Peyer's patch (tissue), 4 donors: ENCODE measurements at regions not wholly inside any gene's neighbourhood (a gene's known extent, or its start where the extent isn't known, plus 50 kb on each side); places are given as distances from the start of the nearest gene placed in this dataset.

ENCODE experiments used
- CTCF ChIP-seq, 6 experiments: fragments of 450-650 bp in 4 of 6; fragments of 200-600 bp in 2 of 6; sonication (generic) in 1 of 6; IDR thresholded peaks; one replicate each; pipeline ENCODE4 v1.5.1; 2017 to 2019; ENCODE audit warnings: antibody characterized with exemption in 6 of 6, mild to moderate bottlenecking in 3 of 6, moderate library complexity in 1 of 6
- POLR2A ChIP-seq, 2 donors: fragments of 450-650 bp; IDR thresholded peaks; one replicate each; pipeline ENCODE4 v1.5.1; 2017; ENCODE audit warnings: antibody characterized with exemption in 2 of 2, mild to moderate bottlenecking in 2 of 2, moderate library complexity in 2 of 2

GRCh38 chr12:105699209-105699608 lies 368.7 kb downstream of the C12orf75 start:
- TF ChIP-seq POLR2A (IDR thresholded peaks at IDR 0.05) = no peak
- no peak for TF ChIP-seq CTCF (IDR thresholded peaks at IDR 0.05)
